NCI-H82 treated with DMSO at 0.1 percent for 48 hours (cell line): ENCODE measurements at regions not wholly inside any gene's neighbourhood (a gene's known extent, or its start where the extent isn't known, plus 50 kb on each side); places are given as distances from the start of the nearest gene placed in this dataset.
"Not testable (repeated sequence)": the region's sequence is repeated elsewhere in the genome, so short reads cannot be mapped to it uniquely, and the experiment has no call there.

ENCODE experiments used
- DNase-seq: peaks from one replicate; lab custom pipeline; 2025; ENCODE audit not compliant: unreplicated experiment; lab: John Stamatoyannopoulos, UW

- DNase-seq: no peak
These were observed 1140.2 kb downstream of the NCAM2 start for GRCh38 chr21:22138297-22139016.

DNA sequence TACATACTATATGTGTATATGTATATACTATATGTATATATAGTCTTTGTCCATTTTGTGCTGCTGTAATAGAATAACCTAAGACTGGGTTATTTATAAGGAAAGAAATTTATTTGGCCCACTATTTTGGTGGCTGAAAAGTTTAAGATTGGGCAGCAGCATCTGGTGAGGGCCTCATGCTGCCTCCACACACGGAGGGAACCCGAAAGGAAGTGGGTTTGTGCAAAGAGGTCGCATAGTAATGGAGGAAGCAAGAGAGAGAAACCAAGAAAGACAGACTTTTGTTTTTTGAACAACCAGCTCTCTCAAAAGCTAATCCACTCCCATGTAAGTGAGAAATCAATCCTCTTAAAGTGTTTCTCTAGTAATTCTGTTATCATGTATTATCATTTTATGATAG is 1147.3 kb downstream of the NCAM2 start:
- no peak for DNase-seq

DNA sequence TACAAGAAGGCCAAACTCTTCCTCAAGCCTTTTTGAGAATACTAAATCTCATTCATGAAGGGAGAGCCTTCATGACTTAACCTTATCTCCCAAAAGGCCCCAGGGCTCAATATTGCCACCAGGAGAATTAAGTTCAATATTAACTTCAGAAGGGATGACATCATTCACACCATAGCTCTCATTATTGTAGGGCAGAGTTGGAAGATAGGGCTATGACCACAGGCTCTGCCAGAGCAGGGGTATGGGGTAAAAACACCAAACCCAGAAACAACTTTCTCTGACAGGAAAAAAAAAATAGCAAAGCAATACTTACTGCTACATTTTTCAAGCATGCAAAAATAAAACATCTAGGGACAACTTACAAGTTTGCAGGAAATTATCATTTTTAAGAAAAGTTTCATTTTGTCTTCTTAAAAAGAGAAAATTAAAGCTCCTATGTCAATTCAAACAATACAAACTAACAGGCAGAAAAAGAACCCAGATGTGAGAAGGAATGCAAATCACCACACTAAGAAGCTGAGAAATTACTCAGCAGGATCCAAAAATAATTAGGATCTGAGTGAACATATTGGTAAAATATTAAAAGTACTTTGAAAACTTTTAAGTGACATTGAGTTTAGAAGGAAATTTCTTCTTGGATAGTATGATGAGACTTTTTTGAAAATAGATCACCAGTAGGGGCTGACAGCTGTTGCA is 1156.5 kb downstream of the NCAM2 start:
- no peak for DNase-seq

GRCh38 chr21:22164912-22165311 is 1166.7 kb downstream of the NCAM2 start:
- DNase-seq: no peak

DNA sequence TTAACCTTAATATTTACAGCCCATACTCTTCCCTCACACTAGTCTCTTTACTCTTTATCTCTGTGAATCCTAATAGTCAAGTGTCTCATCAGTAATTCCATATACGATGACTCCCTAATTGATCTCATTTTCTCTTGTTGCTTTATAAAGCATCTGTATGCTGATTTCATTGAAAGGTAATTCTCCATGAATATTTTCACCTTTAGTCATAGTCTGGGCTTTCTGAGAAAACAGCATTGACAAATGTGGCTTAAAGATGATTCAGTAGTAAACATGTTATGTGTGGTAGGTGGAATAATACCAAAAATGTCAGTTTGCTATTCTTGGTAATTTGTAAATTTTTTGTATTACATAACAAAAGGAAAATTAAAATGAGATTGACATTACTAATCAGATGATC is 1176.5 kb downstream of the NCAM2 start:
- DNase-seq: no peak

DNA sequence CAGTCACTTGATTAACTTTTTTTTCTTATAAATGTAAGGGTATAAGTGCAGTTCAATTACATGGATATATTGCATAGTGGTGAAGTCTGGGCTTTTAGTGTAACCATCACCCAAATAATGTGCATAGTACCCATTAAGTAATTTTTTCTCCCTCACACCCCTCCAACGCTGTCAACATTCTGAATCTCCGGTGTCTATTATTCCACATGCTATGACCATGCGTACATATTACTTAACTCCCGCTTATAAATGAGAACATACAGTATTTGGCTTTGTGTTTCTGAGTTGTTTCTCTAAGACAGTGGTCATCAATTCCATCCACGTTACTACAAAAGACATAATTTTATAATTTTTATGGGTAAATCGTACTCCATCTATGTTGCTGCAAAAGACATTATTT is 1191.1 kb downstream of the NCAM2 start:
- no peak for DNase-seq

DNA sequence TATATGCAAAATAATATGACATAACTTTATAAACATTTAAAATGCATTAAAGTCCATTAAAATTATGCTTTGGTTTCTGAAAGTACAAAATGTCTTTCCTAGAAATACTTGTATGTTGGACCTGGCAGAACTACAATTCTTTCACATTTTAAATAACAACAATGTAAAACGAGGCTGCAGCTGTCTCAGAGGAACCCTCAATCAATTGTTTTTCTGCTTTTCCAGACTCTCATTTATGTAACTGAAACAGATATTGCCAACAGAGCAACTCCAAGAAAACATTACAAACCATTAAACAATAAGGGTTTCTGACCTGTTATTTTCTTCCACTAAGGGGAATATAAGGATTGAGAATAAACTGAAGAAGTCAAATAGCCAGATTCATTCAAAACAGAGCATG is 1193.4 kb downstream of the NCAM2 start:
- no peak for DNase-seq

- DNase-seq: no peak
These were observed 1194.6 kb downstream of the NCAM2 start for GRCh38 chr21:22192766-22193165.

- DNase-seq: not testable (repeated sequence)
These were observed 1196.8 kb downstream of the NCAM2 start for GRCh38 chr21:22194986-22195385.

DNA sequence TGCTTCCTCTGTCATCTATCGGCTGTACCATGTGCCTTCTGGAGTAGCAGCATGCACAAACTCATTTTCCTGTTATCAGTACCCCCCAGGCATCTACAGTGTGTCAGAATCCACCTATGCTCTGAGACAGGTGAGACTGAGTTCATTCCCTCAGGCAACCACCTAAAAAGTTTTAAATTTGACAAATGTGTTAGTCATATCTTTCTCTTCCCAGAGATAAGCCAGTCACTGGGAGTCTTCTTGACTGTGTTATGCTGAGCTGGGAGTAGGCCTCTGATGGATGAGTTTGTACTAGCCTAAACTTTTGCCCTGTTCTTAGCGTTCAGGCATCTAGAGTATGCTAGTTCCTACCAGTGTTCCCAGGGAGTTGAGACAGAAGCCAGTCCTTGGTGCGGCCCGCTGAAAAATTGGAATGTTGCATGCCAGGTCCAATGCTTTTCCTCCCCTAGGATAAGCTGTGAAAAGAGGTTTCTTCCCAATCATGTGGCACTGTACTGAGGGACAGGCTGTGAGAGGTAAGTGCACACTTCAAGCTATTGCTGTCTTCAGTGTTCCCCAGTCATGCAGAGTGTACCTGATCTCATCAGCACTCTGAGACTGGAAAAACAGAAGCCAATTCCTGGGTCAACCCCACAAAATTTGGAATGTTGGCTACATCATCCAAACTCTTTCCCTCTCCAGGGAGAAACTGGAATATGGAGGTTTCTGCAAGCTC is 1202.3 kb downstream of the NCAM2 start:
- no peak for DNase-seq

DNA sequence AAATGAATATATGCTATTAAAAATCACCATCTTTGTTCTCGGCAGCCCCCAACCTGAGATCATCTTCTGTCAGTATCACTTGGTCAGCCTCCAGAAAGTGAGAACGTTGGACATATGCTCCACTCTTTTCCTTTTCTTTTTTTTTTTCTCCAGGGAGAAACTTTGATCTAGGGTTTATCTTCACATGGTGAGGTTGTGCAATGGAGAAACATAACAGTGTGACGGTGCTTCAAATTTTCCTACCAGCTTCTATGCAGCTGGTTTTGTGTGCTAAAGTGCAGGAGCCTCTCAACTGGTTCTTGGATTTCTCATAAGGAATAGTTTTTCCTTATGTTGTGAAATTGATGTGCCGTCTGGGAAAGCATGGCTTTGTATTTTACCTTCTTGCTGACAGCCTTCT is 1202.9 kb downstream of the NCAM2 start:
- DNase-seq: no peak

DNA sequence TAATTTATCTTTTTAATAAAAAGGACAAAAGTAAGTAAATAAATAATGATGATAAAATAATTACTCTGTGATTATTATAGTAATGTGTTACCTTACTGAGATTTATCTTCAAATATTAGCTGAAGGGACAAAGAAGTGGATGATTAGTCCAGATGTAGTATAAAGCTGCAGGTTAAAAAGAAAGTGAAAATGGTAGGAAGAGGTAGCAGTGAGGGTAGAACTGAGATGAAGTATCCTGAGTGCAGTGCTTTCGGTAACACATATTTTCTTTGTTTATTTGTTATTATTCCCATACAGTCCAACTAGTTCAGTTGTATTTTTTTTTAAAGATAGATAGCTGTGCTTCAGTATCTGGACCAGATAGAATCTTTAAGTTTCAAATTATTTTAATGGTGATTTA is 1203.5 kb downstream of the NCAM2 start:
- no peak for DNase-seq

GRCh38 chr21:22209304-22209700 is 1211.1 kb downstream of the NCAM2 start:
- DNase-seq: no peak

DNA sequence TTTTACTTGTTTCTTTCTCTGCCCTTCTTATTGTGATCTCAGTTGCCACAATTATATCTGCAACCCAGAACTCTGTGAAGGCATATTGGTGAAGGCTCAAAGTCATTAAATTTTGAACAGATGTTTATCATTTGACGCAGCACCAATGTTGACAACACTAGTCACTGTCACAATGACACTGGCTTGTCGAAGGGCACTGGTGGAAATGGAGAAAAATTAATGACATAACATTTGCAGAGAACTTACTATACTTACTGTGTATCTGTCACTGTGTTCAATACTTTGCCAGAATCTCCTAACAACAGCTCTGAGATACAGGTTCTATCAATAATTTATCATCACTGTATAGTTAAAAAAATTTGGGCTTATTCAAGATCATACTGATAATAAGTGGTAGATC is 1213.7 kb downstream of the NCAM2 start:
- no peak for DNase-seq

- DNase-seq: no peak
These were observed 1225.2 kb downstream of the NCAM2 start for GRCh38 chr21:22223385-22223784.

DNA sequence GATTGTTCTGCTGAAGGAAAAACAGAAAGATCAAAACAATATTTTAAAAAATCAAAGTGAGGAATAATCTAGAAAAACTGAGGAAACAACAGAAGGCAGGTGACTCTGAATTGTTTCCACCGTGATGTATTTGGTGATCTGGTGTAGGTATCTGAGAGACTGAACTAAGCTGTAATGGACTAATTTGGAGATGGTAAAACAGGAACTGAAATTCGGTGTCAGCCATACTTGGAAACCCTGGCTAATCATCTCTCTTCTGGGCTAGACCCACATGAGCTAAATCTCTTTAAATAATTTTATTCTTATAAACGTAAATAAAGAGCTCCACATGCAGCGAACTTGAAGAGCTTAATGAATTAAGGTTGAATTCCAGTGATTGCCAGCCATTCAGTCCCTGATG is 1226.1 kb downstream of the NCAM2 start:
- DNase-seq: no peak

DNA sequence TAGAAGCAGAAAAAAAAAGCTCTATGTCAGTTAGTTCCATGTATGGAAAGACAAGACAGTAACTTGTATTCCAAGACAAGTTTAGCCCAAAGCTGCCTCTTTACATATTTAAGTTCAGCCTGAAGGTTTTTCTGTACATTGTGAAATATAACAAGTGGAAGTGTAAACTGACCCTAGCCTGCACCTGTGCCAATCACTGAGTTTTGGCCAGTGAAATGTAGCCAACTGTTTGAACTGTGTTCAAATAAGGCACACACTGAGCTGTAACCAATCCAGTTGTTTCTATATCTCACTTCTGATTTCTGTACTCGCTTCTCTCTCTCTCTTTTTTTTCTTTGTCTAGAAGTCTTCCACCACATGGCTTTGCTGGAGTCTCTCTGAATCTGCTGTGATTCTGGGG is 1227.1 kb downstream of the NCAM2 start:
- no peak for DNase-seq

DNA sequence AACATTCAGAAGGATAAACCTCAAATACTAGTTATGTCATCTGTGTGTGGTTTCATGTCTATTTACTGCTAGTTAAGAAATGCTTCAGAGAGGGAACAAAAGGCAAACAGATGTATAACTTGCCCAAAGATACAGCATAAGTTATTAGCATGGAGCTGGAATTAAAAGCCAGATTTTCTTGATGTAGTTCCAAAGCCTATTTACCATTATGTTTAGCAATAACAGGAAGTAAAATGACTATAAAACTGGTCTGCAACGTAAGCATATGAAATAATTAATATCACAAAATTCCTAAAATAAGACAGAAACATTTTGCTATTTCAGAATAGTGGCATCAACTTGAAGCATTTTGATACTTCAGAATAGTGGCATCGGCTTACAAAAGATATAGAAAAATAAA is 1232.8 kb downstream of the NCAM2 start:
- no peak for DNase-seq

DNA sequence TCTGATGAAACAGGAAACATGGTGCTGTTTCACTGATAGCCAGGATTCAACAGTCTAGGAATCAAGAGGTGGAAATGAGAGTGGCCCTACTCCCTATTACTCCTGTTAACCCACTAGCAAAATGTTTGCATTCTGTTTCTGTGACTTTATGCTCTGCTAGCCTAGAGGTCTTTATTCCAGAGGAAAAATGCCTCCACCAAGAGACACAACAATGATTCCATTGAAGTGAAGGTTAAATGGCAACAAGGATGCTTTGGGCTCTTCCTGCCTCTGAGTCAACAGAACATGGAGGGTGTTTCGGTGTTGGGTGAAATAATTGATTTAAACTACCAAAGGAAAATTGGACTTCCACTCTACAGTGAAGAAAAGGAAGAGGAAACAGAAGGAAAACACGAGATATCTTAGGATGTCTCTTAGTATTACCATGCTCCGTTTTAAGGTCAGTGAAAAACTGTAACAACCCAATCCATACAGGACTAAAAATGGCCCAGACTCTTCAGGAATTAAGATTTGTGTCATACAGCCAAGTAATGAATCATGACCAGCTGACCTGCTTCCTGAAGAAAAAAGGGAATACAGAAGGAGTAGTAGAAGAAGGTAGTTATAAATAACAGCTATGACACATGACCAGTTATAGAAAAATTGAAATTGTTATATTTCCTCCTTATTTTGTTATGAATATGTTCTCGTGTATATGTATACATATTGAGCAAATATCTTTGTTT is 1237.8 kb downstream of the NCAM2 start:
- DNase-seq: no peak

DNA sequence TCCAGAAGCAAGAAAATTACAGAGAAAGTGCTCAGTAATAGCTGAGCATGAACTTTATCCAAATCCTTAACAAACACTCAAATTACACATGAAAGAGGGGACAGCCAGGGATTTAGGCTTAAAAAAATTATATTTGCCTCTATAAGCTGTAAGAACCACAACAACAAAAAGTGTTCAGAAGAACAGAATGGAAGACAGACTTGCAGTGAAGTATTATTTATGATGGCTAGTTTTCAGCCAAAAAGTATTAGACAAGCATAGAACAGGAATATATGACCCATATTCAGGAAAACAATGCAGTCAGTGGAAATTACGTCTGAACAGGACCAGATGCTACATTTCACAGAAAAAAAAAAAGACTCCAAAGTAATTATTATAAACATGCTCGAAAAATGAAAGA is 1246.3 kb downstream of the NCAM2 start:
- no peak for DNase-seq

DNA sequence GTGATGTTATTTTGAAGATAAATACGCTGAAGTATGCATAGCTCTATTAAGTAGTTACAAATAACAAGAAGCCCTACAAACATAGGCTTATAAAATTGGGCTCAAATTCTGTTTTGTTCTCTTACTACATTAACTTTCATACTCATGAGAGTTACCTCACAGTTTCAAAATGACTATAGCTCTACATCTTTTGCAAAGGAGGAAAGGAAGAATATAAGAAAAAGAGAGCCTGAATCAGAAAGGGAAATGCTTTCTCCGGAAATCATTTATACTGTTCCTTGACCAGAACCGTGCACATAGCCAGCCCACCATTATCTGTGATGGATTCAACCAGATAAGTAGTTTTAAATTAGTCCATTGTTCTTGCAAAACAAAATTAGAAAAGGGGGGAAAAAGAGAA is 1252.1 kb downstream of the NCAM2 start:
- no peak for DNase-seq

DNA sequence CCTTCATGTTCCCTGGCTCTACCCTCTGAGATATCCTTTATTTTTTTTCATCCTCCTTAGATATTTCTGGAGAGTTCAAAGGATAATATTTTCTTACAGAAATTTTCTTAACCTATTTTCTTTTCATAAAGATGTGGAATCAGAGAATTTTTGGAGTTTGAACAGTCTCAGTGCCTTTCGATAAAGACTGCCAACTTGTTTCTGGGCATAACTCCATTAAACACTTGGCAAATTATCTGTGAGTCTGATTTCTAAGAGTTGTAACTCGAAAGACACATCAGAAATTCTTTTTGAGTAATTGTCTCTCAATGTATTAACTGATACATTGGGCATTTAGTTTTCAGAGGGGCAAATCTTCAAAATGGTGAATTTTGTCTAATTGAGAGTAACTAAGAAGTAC is 1255.6 kb downstream of the NCAM2 start:
- no peak for DNase-seq
